ENCODE measurements at regions not wholly inside any gene's neighbourhood (a gene's known extent, or its start where the extent isn't known, plus 50 kb on each side); places are given as distances from the start of the nearest gene placed in this dataset.

- H3K4me3 ChIP-seq (ENCODE audit: low read depth, low read length): no peak overlapping the region
- DNase-seq (ENCODE audit: low read depth): no peak
- TF ChIP-seq CTCF (IDR thresholded peaks at IDR 0.05; ENCODE audit: control insufficient read depth, extremely low read depth, insufficient read depth): no peak
Observed at GRCh38 chr13:95360464-95361097, 59.3 kb upstream of the ABCC4 start.

GRCh38 chr13:95361686-95362085 lies 60.4 kb upstream of the ABCC4 start:
- no peak overlapping the region for H3K4me3 ChIP-seq (ENCODE audit: low read depth, low read length)
- no peak for DNase-seq (ENCODE audit: low read depth)
- TF ChIP-seq CTCF (IDR thresholded peaks at IDR 0.05; ENCODE audit: control insufficient read depth, extremely low read depth, insufficient read depth): no peak

GRCh38 chr13:95362666-95363065 lies 61.4 kb upstream of the ABCC4 start:
- no peak overlapping the region for H3K4me3 ChIP-seq (ENCODE audit: low read depth, low read length)
- no peak for DNase-seq (ENCODE audit: low read depth)

GRCh38 chr13:95367309-95367843 lies 66.1 kb upstream of the ABCC4 start:
- H3K4me3 ChIP-seq (ENCODE audit: low read depth, low read length): no peak overlapping the region
- TF ChIP-seq CTCF (IDR thresholded peaks at IDR 0.05; ENCODE audit: control insufficient read depth, extremely low read depth, insufficient read depth): no peak
- DNase-seq (ENCODE audit: low read depth): no peak

More at GRCh38 chr13:95362666-95363065, 61.4 kb upstream of the ABCC4 start:
- no peak for TF ChIP-seq CTCF (IDR thresholded peaks at IDR 0.05; ENCODE audit: control insufficient read depth, extremely low read depth, insufficient read depth)

- TF ChIP-seq CTCF (IDR thresholded peaks at IDR 0.05; ENCODE audit: control insufficient read depth, extremely low read depth, insufficient read depth): no peak
- H3K4me3 ChIP-seq (ENCODE audit: low read depth, low read length): no peak overlapping the region
- no peak for DNase-seq (ENCODE audit: low read depth)
Observed at GRCh38 chr13:95368998-95369397, 67.7 kb upstream of the ABCC4 start.

- TF ChIP-seq CTCF (IDR thresholded peaks at IDR 0.05; ENCODE audit: control insufficient read depth, extremely low read depth, insufficient read depth): no peak
- no peak for DNase-seq (ENCODE audit: low read depth)
- H3K4me3 ChIP-seq (ENCODE audit: low read depth, low read length): no peak overlapping the region
Observed at GRCh38 chr13:95375706-95376105, 74.5 kb upstream of the ABCC4 start.

- no peak for TF ChIP-seq CTCF (IDR thresholded peaks at IDR 0.05; ENCODE audit: control insufficient read depth, extremely low read depth, insufficient read depth)
- no peak for DNase-seq (ENCODE audit: low read depth)
- no peak overlapping the region for H3K4me3 ChIP-seq (ENCODE audit: low read depth, low read length)
Observed at GRCh38 chr13:95378603-95379002, 77.4 kb upstream of the ABCC4 start.

All from LNCaP clone FGC (cell line).